ENCODE measurements at regions not wholly inside any gene's neighbourhood (a gene's known extent, or its start where the extent isn't known, plus 50 kb on each side); places are given as distances from the start of the nearest gene placed in this dataset.

GRCh38 chr7:121456785-121457359 lies 60.8 kb upstream of the FAM3C start:
- intact Hi-C loops (cut with micrococcal nuclease; ENCODE audit: unreplicated experiment) = no loop called here
- in situ Hi-C loops (cut with HindIII; ENCODE audit: low pct_unique_long_range_greater_than_20kb, low sequenced_read_pairs) = no loop called here
- H3K27me3 ChIP-seq (ENCODE audit: control insufficient read depth, insufficient read depth, low read length) = no peaks in the 10 kb centered on the region
- H3K4me1 ChIP-seq (ENCODE audit: control insufficient read depth, insufficient read depth, low read length) = no peaks in the 10 kb centered on the region
- TF ChIP-seq CTCF (IDR thresholded peaks at IDR 0.05) = no peak
- TF ChIP-seq TCF7L2 (IDR thresholded peaks at IDR 0.05; ENCODE audit: low read depth, low read length) = no peak
- TF ChIP-seq, protein P1, sequence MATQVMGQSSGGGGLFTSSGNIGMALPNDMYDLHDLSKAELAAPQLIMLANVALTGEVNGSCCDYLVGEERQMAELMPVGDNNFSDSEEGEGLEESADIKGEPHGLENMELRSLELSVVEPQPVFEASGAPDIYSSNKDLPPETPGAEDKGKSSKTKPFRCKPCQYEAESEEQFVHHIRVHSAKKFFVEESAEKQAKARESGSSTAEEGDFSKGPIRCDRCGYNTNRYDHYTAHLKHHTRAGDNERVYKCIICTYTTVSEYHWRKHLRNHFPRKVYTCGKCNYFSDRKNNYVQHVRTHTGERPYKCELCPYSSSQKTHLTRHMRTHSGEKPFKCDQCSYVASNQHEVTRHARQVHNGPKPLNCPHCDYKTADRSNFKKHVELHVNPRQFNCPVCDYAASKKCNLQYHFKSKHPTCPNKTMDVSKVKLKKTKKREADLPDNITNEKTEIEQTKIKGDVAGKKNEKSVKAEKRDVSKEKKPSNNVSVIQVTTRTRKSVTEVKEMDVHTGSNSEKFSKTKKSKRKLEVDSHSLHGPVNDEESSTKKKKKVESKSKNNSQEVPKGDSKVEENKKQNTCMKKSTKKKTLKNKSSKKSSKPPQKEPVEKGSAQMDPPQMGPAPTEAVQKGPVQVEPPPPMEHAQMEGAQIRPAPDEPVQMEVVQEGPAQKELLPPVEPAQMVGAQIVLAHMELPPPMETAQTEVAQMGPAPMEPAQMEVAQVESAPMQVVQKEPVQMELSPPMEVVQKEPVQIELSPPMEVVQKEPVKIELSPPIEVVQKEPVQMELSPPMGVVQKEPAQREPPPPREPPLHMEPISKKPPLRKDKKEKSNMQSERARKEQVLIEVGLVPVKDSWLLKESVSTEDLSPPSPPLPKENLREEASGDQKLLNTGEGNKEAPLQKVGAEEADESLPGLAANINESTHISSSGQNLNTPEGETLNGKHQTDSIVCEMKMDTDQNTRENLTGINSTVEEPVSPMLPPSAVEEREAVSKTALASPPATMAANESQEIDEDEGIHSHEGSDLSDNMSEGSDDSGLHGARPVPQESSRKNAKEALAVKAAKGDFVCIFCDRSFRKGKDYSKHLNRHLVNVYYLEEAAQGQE (IDR thresholded peaks at IDR 0.05; ENCODE audit: insufficient read depth in 1 of 2, low read depth in 2 of 2, low read length in 1 of 2) = no peak
- no peak for TF ChIP-seq POLR2AphosphoS5 (IDR thresholded peaks at IDR 0.05; ENCODE audit: low read depth, low read length)
- TF ChIP-seq SIN3A (IDR thresholded peaks at IDR 0.05; ENCODE audit: borderline replicate concordance, insufficient read depth, low read depth, low read length) = no peak
- no peak for DNase-seq (ENCODE audit: low read depth, low spot score)
- H3K4me3 ChIP-seq (ENCODE audit: low read depth in 2 of 2, low read length in 2 of 2) = no peak overlapping the region
- ATAC-seq = no peak
- no peaks in the 10 kb centered on the region for H3K36me3 ChIP-seq (ENCODE audit: control insufficient read depth, insufficient read depth, low read length)
- no peak overlapping the region for H3K27ac ChIP-seq (ENCODE audit: low read length)
- no peaks in the 10 kb centered on the region for H3K9me3 ChIP-seq (ENCODE audit: control insufficient read depth, insufficient read depth, low read depth, low read length)
- CTCF ChIA-PET = no interaction called here
- no TSS peak for BruUV-seq (replicated peaks)
- POLR2A ChIA-PET = no interaction called here

DNA sequence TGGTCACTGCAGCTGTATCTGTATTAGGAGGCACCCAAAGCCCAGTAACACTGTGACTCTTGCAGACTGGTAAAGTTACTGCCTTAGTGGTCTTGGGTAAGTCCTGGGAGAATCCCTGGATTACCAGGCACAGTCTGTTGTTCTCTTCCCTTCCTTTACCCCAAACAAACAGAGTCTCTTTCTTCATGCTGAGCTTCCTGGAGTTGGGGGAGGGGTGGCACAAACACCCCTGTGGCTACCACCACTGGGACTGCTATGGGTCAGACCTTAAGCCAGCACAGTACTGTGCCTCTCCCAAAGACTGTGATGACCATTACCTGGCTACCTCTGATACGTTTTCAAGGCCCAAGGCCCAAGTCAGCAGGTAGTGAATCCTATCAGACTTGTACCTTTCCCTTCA lies 59.9 kb upstream of the FAM3C start:
- DNase-seq (ENCODE audit: low read depth, low spot score) (no peak), ATAC-seq (no peak)
- H3K4me3 ChIP-seq (ENCODE audit: low read depth in 2 of 2, low read length in 2 of 2) = no peak overlapping the region
- H3K9me3 ChIP-seq (ENCODE audit: control insufficient read depth, insufficient read depth, low read depth, low read length) = no peaks in the 10 kb centered on the region
- intact Hi-C loops (cut with micrococcal nuclease; ENCODE audit: unreplicated experiment) = no loop called here
- POLR2A ChIA-PET = no interaction called here
- CTCF ChIA-PET = no interaction called here
- no peaks in the 10 kb centered on the region for H3K4me1 ChIP-seq (ENCODE audit: control insufficient read depth, insufficient read depth, low read length)
- H3K27me3 ChIP-seq (ENCODE audit: control insufficient read depth, insufficient read depth, low read length) = no peaks in the 10 kb centered on the region
- in situ Hi-C loops (cut with HindIII; ENCODE audit: low pct_unique_long_range_greater_than_20kb, low sequenced_read_pairs) = no loop called here
- no peaks in the 10 kb centered on the region for H3K36me3 ChIP-seq (ENCODE audit: control insufficient read depth, insufficient read depth, low read length)
- no peak overlapping the region for H3K27ac ChIP-seq (ENCODE audit: low read length)
- BruUV-seq (replicated peaks) = no TSS peak
- TF ChIP-seq TCF7L2 (IDR thresholded peaks at IDR 0.05; ENCODE audit: low read depth, low read length) = no peak

GRCh38 chr7:121452389-121452788 lies 56.3 kb upstream of the FAM3C start:
- in situ Hi-C loops (cut with HindIII; ENCODE audit: low pct_unique_long_range_greater_than_20kb, low sequenced_read_pairs) (no loop called here), intact Hi-C loops (cut with micrococcal nuclease; ENCODE audit: unreplicated experiment) (no loop called here)
- H3K36me3 ChIP-seq (ENCODE audit: control insufficient read depth, insufficient read depth, low read length) = no peaks in the 10 kb centered on the region
- no peak overlapping the region for H3K27ac ChIP-seq (ENCODE audit: low read length)
- no peaks in the 10 kb centered on the region for H3K9me3 ChIP-seq (ENCODE audit: control insufficient read depth, insufficient read depth, low read depth, low read length)
- H3K27me3 ChIP-seq (ENCODE audit: control insufficient read depth, insufficient read depth, low read length) = no peaks in the 10 kb centered on the region
- CTCF ChIA-PET = no interaction called here
- ATAC-seq (no peak), DNase-seq (ENCODE audit: low read depth, low spot score) (no peak)
- H3K4me3 ChIP-seq (ENCODE audit: low read depth in 2 of 2, low read length in 2 of 2) = no peak overlapping the region
- TF ChIP-seq POLR2AphosphoS5 (IDR thresholded peaks at IDR 0.05; ENCODE audit: low read depth, low read length) (no peak), TCF7L2 (IDR thresholded peaks at IDR 0.05; ENCODE audit: low read depth, low read length) (no peak), CTCF (IDR thresholded peaks at IDR 0.05) (no peak), SIN3A (IDR thresholded peaks at IDR 0.05; ENCODE audit: borderline replicate concordance, insufficient read depth, low read depth, low read length) (no peak)
- TF ChIP-seq, protein P1 (IDR thresholded peaks at IDR 0.05; ENCODE audit: insufficient read depth in 1 of 2, low read depth in 2 of 2, low read length in 1 of 2) = no peak
- POLR2A ChIA-PET = no interaction called here
- no peaks in the 10 kb centered on the region for H3K4me1 ChIP-seq (ENCODE audit: control insufficient read depth, insufficient read depth, low read length)
- BruUV-seq (replicated peaks) = no TSS peak
